Spleen (tissue), 7 donors: ENCODE measurements at regions not wholly inside any gene's neighbourhood (a gene's known extent, or its start where the extent isn't known, plus 50 kb on each side); places are given as distances from the start of the nearest gene placed in this dataset.

Experiments
- POLR2A ChIP-seq, 3 donors: fragments of 450-650 bp; IDR thresholded peaks; one replicate each; pipeline ENCODE4 v1.5.1; 2017; ENCODE audit warnings: antibody characterized with exemption in 3 of 3, mild to moderate bottlenecking in 1 of 3
- POLR2AphosphoS5 ChIP-seq, 3 donors: sonication (generic); formaldehyde crosslinking; IDR thresholded peaks; one replicate each; pipeline ENCODE4 v1.5.1; 2017; ENCODE audit warnings: antibody characterized with exemption in 3 of 3
- TF ChIP-seq, protein P1 (sequence below), 11 experiments: fragments of 200-600 bp in 7 of 11; fragments of 450-650 bp in 4 of 11; sonication (generic) in 4 of 11; IDR thresholded peaks in 8 of 11; conservative IDR thresholded peaks in 3 of 11; 1 replicate in 7 of 11; 2 replicates in 4 of 11; pipeline versions ENCODE4 v1.4.0 to v1.8.0; 2016 to 2021; ENCODE audit warnings: antibody characterized with exemption in 11 of 11, inconsistent platforms in 4 of 11, mild to moderate bottlenecking in 1 of 11
- donor health status: DM: no; HTN: no; CAD: no; lungs with moderate emphysema.
- donor health status: DM: no; HTN: no; CAD: no.
- donor health status: DM: no; HTN: no; CAD: no.

DNA sequence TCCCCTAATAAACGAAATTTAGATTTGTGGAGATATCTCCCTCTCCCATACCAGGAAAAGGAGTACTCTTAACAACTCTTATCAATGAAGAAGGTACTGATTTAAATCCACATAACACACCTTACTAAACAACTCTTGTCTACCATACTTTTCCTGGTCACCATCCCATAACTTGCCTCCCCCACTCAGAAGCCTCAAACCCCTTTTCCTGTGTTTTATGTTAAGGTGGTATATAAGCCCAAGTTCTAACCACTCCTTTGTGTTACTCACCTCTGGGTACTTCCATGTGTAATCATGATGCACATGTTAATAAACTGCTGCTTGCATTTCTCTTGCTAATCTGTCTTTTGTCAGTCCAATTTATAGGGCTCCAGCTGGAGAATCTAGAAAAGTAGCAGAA lies 330.7 kb downstream of the CD83 start:
- TF ChIP-seq POLR2A (IDR thresholded peaks at IDR 0.05) (no peak), POLR2AphosphoS5 (IDR thresholded peaks at IDR 0.05) (no peak)
- TF ChIP-seq, protein P1, sequence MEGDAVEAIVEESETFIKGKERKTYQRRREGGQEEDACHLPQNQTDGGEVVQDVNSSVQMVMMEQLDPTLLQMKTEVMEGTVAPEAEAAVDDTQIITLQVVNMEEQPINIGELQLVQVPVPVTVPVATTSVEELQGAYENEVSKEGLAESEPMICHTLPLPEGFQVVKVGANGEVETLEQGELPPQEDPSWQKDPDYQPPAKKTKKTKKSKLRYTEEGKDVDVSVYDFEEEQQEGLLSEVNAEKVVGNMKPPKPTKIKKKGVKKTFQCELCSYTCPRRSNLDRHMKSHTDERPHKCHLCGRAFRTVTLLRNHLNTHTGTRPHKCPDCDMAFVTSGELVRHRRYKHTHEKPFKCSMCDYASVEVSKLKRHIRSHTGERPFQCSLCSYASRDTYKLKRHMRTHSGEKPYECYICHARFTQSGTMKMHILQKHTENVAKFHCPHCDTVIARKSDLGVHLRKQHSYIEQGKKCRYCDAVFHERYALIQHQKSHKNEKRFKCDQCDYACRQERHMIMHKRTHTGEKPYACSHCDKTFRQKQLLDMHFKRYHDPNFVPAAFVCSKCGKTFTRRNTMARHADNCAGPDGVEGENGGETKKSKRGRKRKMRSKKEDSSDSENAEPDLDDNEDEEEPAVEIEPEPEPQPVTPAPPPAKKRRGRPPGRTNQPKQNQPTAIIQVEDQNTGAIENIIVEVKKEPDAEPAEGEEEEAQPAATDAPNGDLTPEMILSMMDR (IDR thresholded peaks at IDR 0.05 in 8 of 11, conservative IDR thresholded peaks at IDR 0.05 in 3 of 11) = no peak
